Parathyroid adenoma (tissue), 2 donors: ENCODE measurements at regions not wholly inside any gene's neighbourhood (a gene's known extent, or its start where the extent isn't known, plus 50 kb on each side); places are given as distances from the start of the nearest gene placed in this dataset.

Experiments
- H2AFZ ChIP-seq: fragments of 300-600 bp; sonication (generic); one replicate; pipeline ENCODE4 v1.7.0; 2017; ENCODE audit warnings: antibody characterized with exemption, mild to moderate bottlenecking
- H3K27ac ChIP-seq: fragments of 300-600 bp; sonication (generic); one replicate; pipeline ENCODE4 v1.7.0; 2017
- H3K27me3 ChIP-seq: fragments of 300-600 bp; sonication (generic); one replicate; pipeline ENCODE4 v1.7.0; 2017; ENCODE audit warnings: low read length; ENCODE audit not compliant: control insufficient read depth, insufficient read depth
- H3K36me3 ChIP-seq: fragments of 300-600 bp; sonication (generic); one replicate; pipeline ENCODE4 v1.7.0; 2017; ENCODE audit warnings: low read length; ENCODE audit not compliant: control insufficient read depth, insufficient read depth
- H3K4me1 ChIP-seq: fragments of 300-600 bp; sonication (generic); one replicate; pipeline ENCODE4 v1.7.0; 2017; ENCODE audit warnings: control low read depth
- H3K4me2 ChIP-seq: fragments of 300-600 bp; sonication (generic); one replicate; pipeline ENCODE4 v1.7.0; 2017; ENCODE audit warnings: low read length
- H3K4me3 ChIP-seq: fragments of 300-600 bp; sonication (generic); one replicate; pipeline ENCODE4 v1.7.0; 2017; ENCODE audit warnings: low read depth, low read length
- H3K79me2 ChIP-seq: fragments of 300-600 bp; sonication (generic); one replicate; pipeline ENCODE4 v1.7.0; 2017; ENCODE audit warnings: control low read depth
- H3K9ac ChIP-seq: fragments of 300-600 bp; sonication (generic); one replicate; pipeline ENCODE4 v1.7.0; 2017; ENCODE audit warnings: mild to moderate bottlenecking
- H3K9me3 ChIP-seq: fragments of 300-600 bp; sonication (generic); one replicate; pipeline ENCODE4 v1.7.0; 2017; ENCODE audit warnings: low read length; ENCODE audit not compliant: control insufficient read depth
- CTCF ChIP-seq: fragments of 300-600 bp; sonication (generic); IDR thresholded peaks from one replicate; pipeline ENCODE4 v1.7.0; 2017; ENCODE audit warnings: antibody characterized with exemption, mild to moderate bottlenecking
- donor health status: primary hyperparathyroidism.

- no peak for TF ChIP-seq CTCF
- Histone ChIP-seq H3K9ac (no peak overlapping the region), H3K4me1 (no peaks in the 10 kb centered on the region), H3K27ac (no peak overlapping the region), H3K27me3 (no peaks in the 10 kb centered on the region), H3K9me3 (no peaks in the 10 kb centered on the region), H3K36me3 (no peaks in the 10 kb centered on the region), H3K4me3 (no peak overlapping the region), H3K4me2 (no peak overlapping the region), H3K79me2 (no peaks in the 10 kb centered on the region), H2AFZ (no peak overlapping the region)
Observed at GRCh38 chr5:159763562-159763961, 152.7 kb upstream of the ADRA1B start.

- no peak for TF ChIP-seq CTCF
- Histone ChIP-seq H3K9ac (no peak overlapping the region), H3K27ac (no peak overlapping the region)
Observed at GRCh38 chr5:159764283-159765134, 151.8 kb upstream of the ADRA1B start.

GRCh38 chr5:159765135-159765433 is 151.2 kb upstream of the ADRA1B start:
- H3K27ac ChIP-seq, result no peak overlapping the region
- no peak overlapping the region for H3K4me3 ChIP-seq
- no peaks in the 10 kb centered on the region for H3K4me1 ChIP-seq
- no peak for TF ChIP-seq CTCF
- H3K36me3 ChIP-seq, result no peaks in the 10 kb centered on the region
- no peaks in the 10 kb centered on the region for H3K9me3 ChIP-seq
- no peak overlapping the region for H2AFZ ChIP-seq
- H3K4me2 ChIP-seq, result no peak overlapping the region
- no peaks in the 10 kb centered on the region for H3K27me3 ChIP-seq
- no peaks in the 10 kb centered on the region for H3K79me2 ChIP-seq
- no peak overlapping the region for H3K9ac ChIP-seq

More at GRCh38 chr5:159764283-159765134, 151.8 kb upstream of the ADRA1B start:
- Histone ChIP-seq H3K9me3 (no peaks in the 10 kb centered on the region), H3K36me3 (no peaks in the 10 kb centered on the region), H3K79me2 (no peaks in the 10 kb centered on the region), H3K4me3 (no peak overlapping the region), H3K4me2 (no peak overlapping the region), H2AFZ (no peak overlapping the region), H3K27me3 (no peaks in the 10 kb centered on the region), H3K4me1 (no peaks in the 10 kb centered on the region)

- Histone ChIP-seq H3K27me3 (no peaks in the 10 kb centered on the region), H3K79me2 (no peaks in the 10 kb centered on the region), H3K4me2 (no peak overlapping the region)
Observed at GRCh38 chr5:159765760-159766517, 150.3 kb upstream of the ADRA1B start.

More at GRCh38 chr5:159765760-159766517, 150.3 kb upstream of the ADRA1B start:
- H2AFZ ChIP-seq, result no peak overlapping the region
- H3K9ac ChIP-seq, result no peak overlapping the region
- no peak overlapping the region for H3K27ac ChIP-seq
- no peak overlapping the region for H3K4me3 ChIP-seq
- no peak for TF ChIP-seq CTCF
- H3K4me1 ChIP-seq, result no peaks in the 10 kb centered on the region
- H3K36me3 ChIP-seq, result no peaks in the 10 kb centered on the region
- H3K9me3 ChIP-seq, result no peaks in the 10 kb centered on the region
